ENCODE measurements at regions not wholly inside any gene's neighbourhood (a gene's known extent, or its start where the extent isn't known, plus 50 kb on each side); places are given as distances from the start of the nearest gene placed in this dataset.
"Not testable (repeated sequence)": the region's sequence is repeated elsewhere in the genome, so short reads cannot be mapped to it uniquely, and the experiment has no call there.

DNA sequence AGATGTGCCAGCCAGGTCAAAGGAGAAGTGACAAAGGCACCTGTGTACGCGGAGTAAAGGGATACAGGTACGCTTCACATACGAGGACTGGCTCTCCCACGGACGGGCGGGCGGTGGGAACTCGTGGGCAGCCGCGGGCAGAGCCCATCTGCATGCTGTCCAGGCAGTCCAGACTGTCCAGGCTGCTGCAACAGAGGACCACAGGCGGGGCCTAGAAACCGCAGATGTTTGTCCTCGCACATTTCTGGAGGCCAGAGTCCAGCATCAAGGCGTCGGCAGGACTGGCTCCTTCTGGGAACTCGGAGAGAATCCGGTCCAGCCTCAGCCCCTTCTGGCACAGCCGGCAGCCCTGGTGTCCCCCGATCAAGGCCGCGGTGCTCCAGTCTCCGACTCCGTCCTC, 5464.3 kb upstream of the TPTE start:
- H3K4me3 ChIP-seq; H3K27me3 ChIP-seq; H4K20me1 ChIP-seq (ENCODE audit: low read depth); H3K4me3 Mint-ChIP-seq; H2AFZ ChIP-seq (replicated peaks); DNase-seq (ENCODE audit: low spot score); H3K36me3 Mint-ChIP-seq; H3K9me3 Mint-ChIP-seq; H3K27ac Mint-ChIP-seq; H3K36me3 ChIP-seq; H3K4me1 Mint-ChIP-seq; H3K79me2 ChIP-seq (ENCODE audit: low read depth); H3K9ac ChIP-seq; H3F3A ChIP-seq (ENCODE audit: low read depth); H3K9me3 ChIP-seq (ENCODE audit: low read depth); H3K4me2 ChIP-seq; H3K4me1 ChIP-seq; H3K27ac ChIP-seq; H3K27me3 Mint-ChIP-seq (ENCODE audit: insufficient read depth, low read depth): not testable (repeated sequence)

GRCh38 chr21:5060364-5061083, 5460.9 kb upstream of the TPTE start:
- H4K20me1 ChIP-seq (ENCODE audit: low read depth); H3K4me1 Mint-ChIP-seq; H3K4me3 Mint-ChIP-seq: not testable (repeated sequence)

GRCh38 chr21:5064581-5065142, 5456.7 kb upstream of the TPTE start:
- not testable (repeated sequence) for H3K4me3 Mint-ChIP-seq, H3K4me1 ChIP-seq

More at GRCh38 chr21:5060364-5061083, 5460.9 kb upstream of the TPTE start:
- H3K4me3 ChIP-seq; H3K9me3 ChIP-seq (ENCODE audit: low read depth); H3K79me2 ChIP-seq (ENCODE audit: low read depth); H3F3A ChIP-seq (ENCODE audit: low read depth); H3K27ac ChIP-seq; H3K36me3 ChIP-seq; H3K27me3 ChIP-seq; DNase-seq (ENCODE audit: low spot score); H3K27ac Mint-ChIP-seq; H3K36me3 Mint-ChIP-seq; H3K27me3 Mint-ChIP-seq (ENCODE audit: insufficient read depth, low read depth); H3K4me1 ChIP-seq; H3K9ac ChIP-seq; H2AFZ ChIP-seq (replicated peaks); H3K9me3 Mint-ChIP-seq; H3K4me2 ChIP-seq: not testable (repeated sequence)

GRCh38 chr21:5065240-5066211, 5455.9 kb upstream of the TPTE start:
- not testable (repeated sequence) for DNase-seq (ENCODE audit: low spot score); H3K4me1 Mint-ChIP-seq

More at GRCh38 chr21:5064581-5065142, 5456.7 kb upstream of the TPTE start:
- H2AFZ ChIP-seq (replicated peaks); H3K36me3 ChIP-seq; H3K9me3 ChIP-seq (ENCODE audit: low read depth); DNase-seq (ENCODE audit: low spot score); H3K27me3 ChIP-seq; H3K27me3 Mint-ChIP-seq (ENCODE audit: insufficient read depth, low read depth); H3F3A ChIP-seq (ENCODE audit: low read depth); H3K9me3 Mint-ChIP-seq; H3K4me3 ChIP-seq; H3K9ac ChIP-seq; H3K36me3 Mint-ChIP-seq; H4K20me1 ChIP-seq (ENCODE audit: low read depth); H3K27ac Mint-ChIP-seq; H3K27ac ChIP-seq; H3K4me1 Mint-ChIP-seq; H3K4me2 ChIP-seq; H3K79me2 ChIP-seq (ENCODE audit: low read depth): not testable (repeated sequence)

DNA sequence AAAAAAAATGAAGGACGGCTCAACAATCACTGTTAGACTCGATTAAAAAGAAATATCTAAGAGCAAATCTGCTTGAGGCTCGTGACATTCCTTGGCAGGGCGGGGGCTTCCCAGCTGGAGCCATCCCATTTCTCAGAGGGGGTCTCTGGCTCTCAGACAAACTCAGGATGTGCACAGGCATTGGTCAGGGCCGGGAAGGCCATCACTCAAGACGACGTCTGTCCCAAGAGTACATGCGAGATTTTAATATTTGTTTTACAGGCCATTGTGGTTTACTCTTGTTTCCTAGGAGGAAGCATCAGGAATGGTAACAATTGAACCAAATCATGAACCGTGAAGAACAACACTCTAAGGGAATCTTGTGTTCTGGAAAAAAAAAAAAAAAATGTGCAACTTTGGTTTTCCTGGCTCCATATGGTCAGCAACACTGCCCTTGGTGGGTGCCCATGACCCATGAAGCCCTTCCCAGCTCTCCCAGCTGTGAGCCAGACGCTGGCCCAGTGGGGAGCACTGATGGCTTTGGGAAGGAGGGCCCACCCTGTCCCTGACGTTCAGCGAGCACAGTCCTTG, 5454.6 kb upstream of the TPTE start:
- H3F3A ChIP-seq (ENCODE audit: low read depth); H3K9me3 Mint-ChIP-seq; H3K27ac ChIP-seq; H3K36me3 ChIP-seq; H3K27me3 ChIP-seq; DNase-seq (ENCODE audit: low spot score); H3K27me3 Mint-ChIP-seq (ENCODE audit: insufficient read depth, low read depth); H3K36me3 Mint-ChIP-seq; H4K20me1 ChIP-seq (ENCODE audit: low read depth); H2AFZ ChIP-seq (replicated peaks); H3K4me3 ChIP-seq; H3K9me3 ChIP-seq (ENCODE audit: low read depth); H3K9ac ChIP-seq; H3K4me3 Mint-ChIP-seq; H3K27ac Mint-ChIP-seq; H3K4me1 Mint-ChIP-seq; H3K79me2 ChIP-seq (ENCODE audit: low read depth); H3K4me1 ChIP-seq; H3K4me2 ChIP-seq: not testable (repeated sequence)

More at GRCh38 chr21:5065240-5066211, 5455.9 kb upstream of the TPTE start:
- H3K4me1 ChIP-seq; H3K9me3 ChIP-seq (ENCODE audit: low read depth); H3F3A ChIP-seq (ENCODE audit: low read depth); H3K36me3 ChIP-seq; H3K27ac Mint-ChIP-seq; H3K36me3 Mint-ChIP-seq; H3K4me3 Mint-ChIP-seq; H3K27ac ChIP-seq; H3K27me3 ChIP-seq; H3K9ac ChIP-seq; H3K4me2 ChIP-seq; H2AFZ ChIP-seq (replicated peaks); H3K79me2 ChIP-seq (ENCODE audit: low read depth); H3K9me3 Mint-ChIP-seq; H4K20me1 ChIP-seq (ENCODE audit: low read depth); H3K27me3 Mint-ChIP-seq (ENCODE audit: insufficient read depth, low read depth); H3K4me3 ChIP-seq: not testable (repeated sequence)

DNA sequence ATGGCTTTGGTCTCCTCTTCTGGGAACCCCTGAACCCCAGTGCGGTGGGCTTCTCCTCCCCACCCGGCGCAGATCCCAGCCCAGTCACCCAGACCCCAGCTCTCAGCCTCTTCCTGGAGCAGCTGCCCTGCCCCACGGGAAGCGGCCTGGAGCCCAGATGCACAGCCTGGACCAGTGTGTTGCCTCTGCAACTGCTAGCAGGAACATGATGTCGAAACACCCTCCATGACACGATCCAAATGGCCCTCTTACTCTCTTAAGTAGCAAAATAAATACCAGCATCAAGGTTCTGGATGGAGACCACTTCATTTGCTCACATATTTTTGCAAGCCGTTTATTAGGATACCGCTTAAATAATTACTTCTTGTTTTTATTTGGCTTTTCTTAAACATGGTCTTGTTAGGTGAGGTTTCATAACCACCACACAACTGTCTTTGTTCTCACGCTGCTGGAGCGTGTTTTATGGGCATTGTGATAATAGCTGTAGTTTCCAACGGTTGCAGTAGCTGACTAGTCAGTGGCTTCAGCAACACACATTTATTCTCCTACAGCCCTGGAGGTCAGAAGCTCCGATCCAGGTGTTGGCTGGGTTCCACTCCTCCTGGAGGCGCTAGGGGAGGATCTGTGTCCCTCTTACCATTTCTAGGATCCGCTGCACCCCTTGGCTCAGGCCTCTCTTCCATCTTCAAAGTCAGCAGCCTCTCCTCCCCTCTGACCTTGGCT, 5453.9 kb upstream of the TPTE start:
- not testable (repeated sequence) for H3K4me3 ChIP-seq; H3K27ac ChIP-seq; H3K4me1 ChIP-seq; H3K4me2 ChIP-seq; DNase-seq (ENCODE audit: low spot score); H3K79me2 ChIP-seq (ENCODE audit: low read depth); H3K9me3 Mint-ChIP-seq; H3K27ac Mint-ChIP-seq; H3K36me3 ChIP-seq; H3K4me3 Mint-ChIP-seq; H3K27me3 Mint-ChIP-seq (ENCODE audit: insufficient read depth, low read depth); H3K36me3 Mint-ChIP-seq; H3F3A ChIP-seq (ENCODE audit: low read depth); H3K9me3 ChIP-seq (ENCODE audit: low read depth); H4K20me1 ChIP-seq (ENCODE audit: low read depth); H2AFZ ChIP-seq (replicated peaks); H3K9ac ChIP-seq; H3K4me1 Mint-ChIP-seq; H3K27me3 ChIP-seq

- not testable (repeated sequence) for H3K4me3 Mint-ChIP-seq; H3K27ac ChIP-seq; H3K9me3 ChIP-seq (ENCODE audit: low read depth); H2AFZ ChIP-seq (replicated peaks); H3K36me3 Mint-ChIP-seq; H3K4me3 ChIP-seq; H3K27me3 Mint-ChIP-seq (ENCODE audit: insufficient read depth, low read depth); H3K4me1 ChIP-seq; H3K27ac Mint-ChIP-seq; H3K4me2 ChIP-seq; H3K9me3 Mint-ChIP-seq; H3K79me2 ChIP-seq (ENCODE audit: low read depth); H3F3A ChIP-seq (ENCODE audit: low read depth); H3K9ac ChIP-seq; DNase-seq (ENCODE audit: low spot score); H3K27me3 ChIP-seq; H4K20me1 ChIP-seq (ENCODE audit: low read depth); H3K36me3 ChIP-seq; H3K4me1 Mint-ChIP-seq
Observed at GRCh38 chr21:5068649-5069048, 5452.7 kb upstream of the TPTE start.

Measured in neural progenitor cell (in vitro differentiated cells).